T-helper 1 cell treated with Interleukin-12 subunit alpha and Interleukin-12 subunit beta and Interleukin-4 antibody, amounts not matched to agents 30 ng/mL and 1 ng/mL, for 36 hours (primary cell): ENCODE measurements at regions not wholly inside any gene's neighbourhood (a gene's known extent, or its start where the extent isn't known, plus 50 kb on each side); places are given as distances from the start of the nearest gene placed in this dataset.
"Not testable (repeated sequence)": the region's sequence is repeated elsewhere in the genome, so short reads cannot be mapped to it uniquely, and the experiment has no call there.

Experiments used
- intact Hi-C: fragments of 100-400 bp; cut with micrococcal nuclease; formaldehyde crosslinking; loops from one replicate; pipeline ENCODE4 v1.15.1; 2024

GRCh38 chr1:121443001-121443540, 258.3 kb downstream of the SRGAP2C start:
- intact Hi-C loops = no loop called here

GRCh38 chr1:121444096-121444495, 259.3 kb downstream of the SRGAP2C start:
- intact Hi-C loops = no loop called here

GRCh38 chr1:121445679-121446078, 260.9 kb downstream of the SRGAP2C start:
- intact Hi-C loops = no loop called here

- intact Hi-C loops = not testable (repeated sequence)
Observed at GRCh38 chr1:121447280-121447923, 262.6 kb downstream of the SRGAP2C start.

- intact Hi-C loops = loop anchor here (2.0 kb wide), 1 partner anchor 71 kb away; no protein-coding TSS in a partner anchor
Observed at GRCh38 chr1:121448064-121448463, 263.3 kb downstream of the SRGAP2C start.

- intact Hi-C loops = loop anchor here (2.0 kb wide), 1 partner anchor 70 kb away; no protein-coding TSS in a partner anchor
Observed at GRCh38 chr1:121448851-121449250, 264.1 kb downstream of the SRGAP2C start.

GRCh38 chr1:121452484-121452883, 267.7 kb downstream of the SRGAP2C start:
- intact Hi-C loops = loop anchor here (10.0 kb wide), 1 partner anchor 132 kb away; no protein-coding TSS in a partner anchor

- intact Hi-C loops = loop anchor here (1.0 to 10.0 kb wide), 4 partner anchors 14 to 126 kb away; no protein-coding TSS in a partner anchor
Observed at GRCh38 chr1:121458291-121459048, 273.7 kb downstream of the SRGAP2C start.

GRCh38 chr1:121459235-121459634, 274.5 kb downstream of the SRGAP2C start:
- intact Hi-C loops = loop anchor here (2.0 to 10.0 kb wide), 3 partner anchors 14 to 126 kb away; no protein-coding TSS in a partner anchor

- intact Hi-C loops = not testable (repeated sequence)
Observed at GRCh38 chr1:121469395-121469794, 284.6 kb downstream of the SRGAP2C start.

GRCh38 chr1:121470401-121470800, 285.6 kb downstream of the SRGAP2C start:
- intact Hi-C loops = loop anchor here (2.0 to 5.0 kb wide), 2 partner anchors 48 to 58 kb away; no protein-coding TSS in a partner anchor

- intact Hi-C loops = loop anchor here (1.0 to 5.0 kb wide), 3 partner anchors 8 to 59 kb away; no protein-coding TSS in a partner anchor
Observed at GRCh38 chr1:121471523-121471922, 286.7 kb downstream of the SRGAP2C start.

GRCh38 chr1:121472017-121472416, 287.2 kb downstream of the SRGAP2C start:
- intact Hi-C loops = loop anchor here (2.0 to 5.0 kb wide), 2 partner anchors 13 to 60 kb away; no protein-coding TSS in a partner anchor

- intact Hi-C loops = loop anchor here (2.0 to 5.0 kb wide), 3 partner anchors 16 to 34 kb away; no protein-coding TSS in a partner anchor
Observed at GRCh38 chr1:121483234-121483633, 298.5 kb downstream of the SRGAP2C start.

GRCh38 chr1:121483961-121484424, 299.2 kb downstream of the SRGAP2C start:
- intact Hi-C loops = loop anchor here (2.0 to 5.0 kb wide), 3 partner anchors 17 to 33 kb away; no protein-coding TSS in a partner anchor

GRCh38 chr1:121494796-121495195, 310.0 kb downstream of the SRGAP2C start:
- intact Hi-C loops = not testable (repeated sequence)

GRCh38 chr1:121511455-121511854, 326.7 kb downstream of the SRGAP2C start:
- intact Hi-C loops = loop anchor here (2.0 kb wide), 1 partner anchor 13 kb away; no protein-coding TSS in a partner anchor

GRCh38 chr1:121511876-121512275, 327.1 kb downstream of the SRGAP2C start:
- intact Hi-C loops = loop anchor here (2.0 kb wide), 1 partner anchor 13 kb away; no protein-coding TSS in a partner anchor

- intact Hi-C loops = loop anchor here (5.0 kb wide), 1 partner anchor 33 kb away; no protein-coding TSS in a partner anchor
Observed at GRCh38 chr1:121515235-121515634, 330.5 kb downstream of the SRGAP2C start.

- intact Hi-C loops = loop anchor here (5.0 kb wide), 1 partner anchor 34 kb away; no protein-coding TSS in a partner anchor
Observed at GRCh38 chr1:121516234-121516967, 331.6 kb downstream of the SRGAP2C start.
